GM18505 (cell line): ENCODE measurements at regions not wholly inside any gene's neighbourhood (a gene's known extent, or its start where the extent isn't known, plus 50 kb on each side); places are given as distances from the start of the nearest gene placed in this dataset.

Source experiments
- ATAC-seq: cut with Tn5 transposase; IDR thresholded peaks from one replicate; pipeline ENCODE4 v1.9.1; 2021; ENCODE audit not compliant: unreplicated experiment
- POLR2A ChIP-seq: IDR thresholded peaks from 4 replicates; pipeline ENCODE4 v1.6.1; 2011; ENCODE audit warnings: borderline replicate concordance; ENCODE audit not compliant: insufficient read depth, insufficient read length; ENCODE audit errors: extremely low read depth

GRCh38 chr6:169883316-169883715 is 131.9 kb downstream of the ERMARD start:
- ATAC-seq = no peak
- no peak for TF ChIP-seq POLR2A

GRCh38 chr6:169881976-169882375 is 130.6 kb downstream of the ERMARD start:
- TF ChIP-seq POLR2A = no peak
- ATAC-seq = no peak

- no peak for ATAC-seq
Observed at GRCh38 chr6:169881398-169881797, 130.0 kb downstream of the ERMARD start.

GRCh38 chr6:169880516-169880915 is 129.1 kb downstream of the ERMARD start:
- no peak for ATAC-seq
- no peak for TF ChIP-seq POLR2A

More at GRCh38 chr6:169881398-169881797, 130.0 kb downstream of the ERMARD start:
- TF ChIP-seq POLR2A = no peak

- no peak for ATAC-seq
Observed at GRCh38 chr6:169869301-169869700, 117.9 kb downstream of the ERMARD start.

GRCh38 chr6:169868458-169868857 is 117.0 kb downstream of the ERMARD start:
- peak; percentile 64 for ATAC-seq
- no peak for TF ChIP-seq POLR2A

More at GRCh38 chr6:169869301-169869700, 117.9 kb downstream of the ERMARD start:
- no peak for TF ChIP-seq POLR2A

GRCh38 chr6:169867751-169868191 is 116.3 kb downstream of the ERMARD start:
- no peak for TF ChIP-seq POLR2A
- no peak for ATAC-seq

- TF ChIP-seq POLR2A = no peak
- no peak for ATAC-seq
Observed at GRCh38 chr6:169866668-169867521, 115.5 kb downstream of the ERMARD start.

GRCh38 chr6:169866140-169866534 is 114.7 kb downstream of the ERMARD start:
- TF ChIP-seq POLR2A = no peak
- no peak for ATAC-seq

GRCh38 chr6:169865346-169866139 is 114.1 kb downstream of the ERMARD start:
- no peak for TF ChIP-seq POLR2A
- ATAC-seq = no peak

- no peak for ATAC-seq
- no peak for TF ChIP-seq POLR2A
Observed at GRCh38 chr6:169864148-169865020, 113.0 kb downstream of the ERMARD start.

GRCh38 chr6:169863710-169864109 is 112.3 kb downstream of the ERMARD start:
- no peak for TF ChIP-seq POLR2A
- ATAC-seq = no peak
